ENCODE measurements at regions not wholly inside any gene's neighbourhood (a gene's known extent, or its start where the extent isn't known, plus 50 kb on each side); places are given as distances from the start of the nearest gene placed in this dataset.
A peak's percentile ranks its signal among the peaks of the same experiment; 100 is the strongest.

DNA sequence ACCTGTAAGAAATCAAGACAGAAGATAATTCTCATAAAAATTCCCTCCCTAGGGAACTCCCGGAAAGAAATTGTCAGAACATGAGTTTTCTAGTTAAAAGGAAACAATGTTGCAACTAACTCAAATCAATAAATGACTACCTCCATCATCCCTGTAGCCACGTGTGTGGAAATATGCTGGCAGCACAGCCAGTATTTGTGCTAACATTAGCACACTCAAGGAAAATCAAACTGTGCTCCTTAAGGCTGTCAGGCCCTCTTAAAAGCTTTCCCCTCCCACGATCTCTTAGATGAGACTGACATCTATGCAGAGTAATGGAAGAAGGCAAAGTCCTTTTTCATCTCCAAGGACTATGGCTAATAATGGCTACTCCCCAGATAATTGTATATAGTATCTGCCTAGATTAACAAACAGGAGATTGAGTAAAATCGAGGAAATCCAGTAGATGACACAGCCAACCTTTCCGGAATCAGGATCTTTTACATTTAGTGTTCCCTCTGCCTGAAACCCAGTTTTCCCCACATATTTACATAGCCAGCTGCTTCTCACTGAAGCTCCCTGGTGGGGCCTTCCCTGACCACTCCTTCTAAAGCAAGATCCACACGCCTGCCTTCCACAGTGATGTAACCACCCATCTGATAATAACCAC, 50.9 kb upstream of the NR5A2 start:
- Histone ChIP-seq H3K36me3 (ENCODE audit: control insufficient read depth in 2 of 3, insufficient read depth in 3 of 3, low read length in 3 of 3) (no peaks in the 10 kb centered on the region), H3K9ac (ENCODE audit: low read length in 3 of 3) (no peak overlapping the region), H3K27me3 (ENCODE audit: control insufficient read depth, insufficient read depth, low read length) (no peaks in the 10 kb centered on the region), H3K27ac (ENCODE audit: low read depth in 2 of 2, low read length in 2 of 2) (no peak overlapping the region), H3K4me3 (ENCODE audit: low read length in 3 of 3) (no peak overlapping the region), H3K4me1 (ENCODE audit: control insufficient read depth in 2 of 3, insufficient read depth in 2 of 3, low read depth in 1 of 3, low read length in 3 of 3) (no peaks in the 10 kb centered on the region), H3K9me3 (ENCODE audit: control insufficient read depth in 2 of 3, insufficient read depth in 1 of 3, low read length in 3 of 3) (no peaks in the 10 kb centered on the region)
- FAIRE-seq (no peak), DNase-seq (no peak)
- TF ChIP-seq, protein P1, sequence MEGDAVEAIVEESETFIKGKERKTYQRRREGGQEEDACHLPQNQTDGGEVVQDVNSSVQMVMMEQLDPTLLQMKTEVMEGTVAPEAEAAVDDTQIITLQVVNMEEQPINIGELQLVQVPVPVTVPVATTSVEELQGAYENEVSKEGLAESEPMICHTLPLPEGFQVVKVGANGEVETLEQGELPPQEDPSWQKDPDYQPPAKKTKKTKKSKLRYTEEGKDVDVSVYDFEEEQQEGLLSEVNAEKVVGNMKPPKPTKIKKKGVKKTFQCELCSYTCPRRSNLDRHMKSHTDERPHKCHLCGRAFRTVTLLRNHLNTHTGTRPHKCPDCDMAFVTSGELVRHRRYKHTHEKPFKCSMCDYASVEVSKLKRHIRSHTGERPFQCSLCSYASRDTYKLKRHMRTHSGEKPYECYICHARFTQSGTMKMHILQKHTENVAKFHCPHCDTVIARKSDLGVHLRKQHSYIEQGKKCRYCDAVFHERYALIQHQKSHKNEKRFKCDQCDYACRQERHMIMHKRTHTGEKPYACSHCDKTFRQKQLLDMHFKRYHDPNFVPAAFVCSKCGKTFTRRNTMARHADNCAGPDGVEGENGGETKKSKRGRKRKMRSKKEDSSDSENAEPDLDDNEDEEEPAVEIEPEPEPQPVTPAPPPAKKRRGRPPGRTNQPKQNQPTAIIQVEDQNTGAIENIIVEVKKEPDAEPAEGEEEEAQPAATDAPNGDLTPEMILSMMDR (IDR thresholded peaks at IDR 0.05; ENCODE audit: borderline replicate concordance, extremely low read depth, insufficient read depth): no peak
- intact Hi-C loops (cut with DNase I): no loop called here

Small RNA genes lying in the stretch of these regions (microRNA-seq; reads per million reads assigned to microRNA genes)
- gene MIR181A1 (466 reads per million, percentile 74 among the genes with 10 or more reads in this experiment), gene MIR181B1 (2.0 reads per million)

All from kidney (tissue), 13 donors.